A549 (cell line): ENCODE measurements at regions not wholly inside any gene's neighbourhood (a gene's known extent, or its start where the extent isn't known, plus 50 kb on each side); places are given as distances from the start of the nearest gene placed in this dataset.

Experiments used
- ATAC-seq, 2 experiments: fragments of 200-7000 bp in 1 of 2; fragments of >200 bp in 1 of 2; cut with Nextera tagmentation in 1 of 2; cut with Tn5 transposase in 1 of 2; 3 replicates each; pipeline versions ENCODE4 v1.8.0 to v1.9.1; 2018 to 2020; ENCODE audit warnings: mild to moderate bottlenecking in 1 of 2, moderate library complexity in 1 of 2
- CTCF ChIA-PET: fragments of 300-600 bp; sonication (Branson Sonifier 250); formaldehyde crosslinking; extraction: SDS; loops from one replicate; lab custom pipeline; 2021; ENCODE audit warnings: antibody characterized with exemption, inconsistent platforms; lab: Yijun Ruan, JAX
- POLR2A ChIA-PET: fragments of 350-600 bp; formaldehyde crosslinking; extraction: SDS; loops from one replicate; lab custom pipeline; 2021; ENCODE audit warnings: antibody characterized with exemption, inconsistent platforms; lab: Yijun Ruan, JAX
- DNase-seq, 2 experiments: peaks; one replicate each; pipeline versions ENCODE4 v3.0.0 to v3.0.0-alpha.2; 2011 to 2016; ENCODE audit warnings: low read depth in 1 of 2, low spot score in 1 of 2
- FAIRE-seq: peaks from 2 replicates; lab custom pipeline; 2011; peaks lifted over from hg19 to GRCh38; lab: Jason Lieb, UNC
- H3K27ac ChIP-seq, 2 experiments: fragments of >200 bp; sonication (Bioruptor Twin); formaldehyde crosslinking; 3 replicates each; pipeline ENCODE4 v1.5.1; 2016 to 2017
- H3K4me1 ChIP-seq: fragments of >200 bp; sonication (Bioruptor Twin); formaldehyde crosslinking; 3 replicates; pipeline ENCODE4 v1.6.1; 2016
- H3K4me2 ChIP-seq: fragments of >200 bp; sonication (Bioruptor Twin); formaldehyde crosslinking; 3 replicates; pipeline ENCODE4 v1.6.1; 2016
- H3K4me3 ChIP-seq: fragments of >200 bp; sonication (Bioruptor Twin); formaldehyde crosslinking; 3 replicates; pipeline ENCODE4 v1.5.1; 2016
- H3K9me3 ChIP-seq: fragments of >200 bp; sonication (Bioruptor Twin); formaldehyde crosslinking; 3 replicates; pipeline ENCODE4 v1.6.1; 2016
- CHD2 ChIP-seq: fragments of 150-350 bp; IDR thresholded peaks from 2 replicates; pipeline ENCODE4 v1.6.1; 2014; ENCODE audit warnings: low read length; ENCODE audit not compliant: partially characterized antibody
- FOXS1 ChIP-seq: fragments of 250-450 bp; sonication (Bioruptor Pico); IDR thresholded peaks from 2 replicates; pipeline ENCODE4 v1.5.0; 2020; ENCODE audit warnings: mild to moderate bottlenecking, moderate library complexity
- HDAC2 ChIP-seq: fragments of 200-600 bp; sonication (generic); IDR thresholded peaks from 2 replicates; pipeline ENCODE4 v1.6.1; 2016
- HES2 ChIP-seq: fragments of >200 bp; sonication (Bioruptor Twin); formaldehyde crosslinking; IDR thresholded peaks from 2 replicates; pipeline ENCODE4 v1.6.1; 2016
- HOXB5 ChIP-seq: fragments of 250-450 bp; sonication (Bioruptor Pico); IDR thresholded peaks from 2 replicates; pipeline ENCODE4 v1.5.0; 2020; ENCODE audit warnings: mild to moderate bottlenecking, moderate library complexity
- KDM1A ChIP-seq: fragments of 200-600 bp; sonication (generic); IDR thresholded peaks from 2 replicates; pipeline ENCODE4 v1.6.1; 2016; ENCODE audit warnings: low read depth, mild to moderate bottlenecking
- MAZ ChIP-seq: fragments of 150-350 bp; IDR thresholded peaks from 2 replicates; pipeline ENCODE4 v1.6.1; 2014; ENCODE audit warnings: antibody characterized with exemption, low read depth, low read length, borderline replicate concordance
- MYC ChIP-seq: IDR thresholded peaks from 2 replicates; pipeline ENCODE4 v1.6.1; 2012; ENCODE audit warnings: mild to moderate bottlenecking, inconsistent platforms, low read length, improper control_type of control experiment, borderline replicate concordance
- NPAS2 ChIP-seq: fragments of 250-450 bp; sonication (Bioruptor Pico); IDR thresholded peaks from 2 replicates; pipeline ENCODE4 v1.8.0; 2022; ENCODE audit warnings: mild to moderate bottlenecking, moderate library complexity, borderline replicate concordance
- NR3C1 ChIP-seq: fragments of >200 bp; sonication (Bioruptor Twin); formaldehyde crosslinking; IDR thresholded peaks from 3 replicates; pipeline ENCODE4 v1.6.1; 2017
- POLR2A ChIP-seq: IDR thresholded peaks from 2 replicates; pipeline ENCODE4 v1.6.1; 2012; ENCODE audit warnings: mild to moderate bottlenecking, low read length
- RAD21 ChIP-seq, 2 experiments: fragments of >200 bp in 1 of 2; sonication (Bioruptor Twin) in 1 of 2; formaldehyde crosslinking in 1 of 2; IDR thresholded peaks in 1 of 2; conservative IDR thresholded peaks in 1 of 2; 2 replicates in 1 of 2; 3 replicates in 1 of 2; pipeline ENCODE4 v1.6.1; 2012 to 2018; ENCODE audit warnings: inconsistent platforms in 1 of 2
- RFX5 ChIP-seq: fragments of 450-650 bp; IDR thresholded peaks from 2 replicates; pipeline ENCODE4 v1.7.1; 2014; ENCODE audit warnings: antibody characterized with exemption, mild to moderate bottlenecking, moderate library complexity
- RNF2 ChIP-seq: fragments of 200-600 bp; sonication (generic); IDR thresholded peaks from 2 replicates; pipeline ENCODE4 v1.6.1; 2016; ENCODE audit warnings: low read depth, mild to moderate bottlenecking, antibody characterized with exemption, moderate library complexity, borderline replicate concordance
- SMC3 ChIP-seq: fragments of >200 bp; sonication (Bioruptor Twin); formaldehyde crosslinking; IDR thresholded peaks from 3 replicates; pipeline ENCODE4 v1.6.1; 2018; ENCODE audit warnings: inconsistent platforms
- WGBS: methylation state at CpG from one replicate; pipeline ENCODE4 v1.1.6; 2017; ENCODE audit errors: missing lambda C conversion rate; 5-methylcytosine and 5-hydroxymethylcytosine counted together
- TF ChIP-seq, protein P1 (sequence below): fragments of 200-600 bp; sonication (generic); IDR thresholded peaks from 2 replicates; pipeline ENCODE4 v1.6.1; 2016; ENCODE audit warnings: antibody characterized with exemption, mild to moderate bottlenecking, moderate library complexity
- TF ChIP-seq, protein P2 (sequence below): fragments of >200 bp; sonication (Bioruptor Twin); formaldehyde crosslinking; IDR thresholded peaks from 3 replicates; pipeline ENCODE4 v1.5.1; 2016

DNA sequence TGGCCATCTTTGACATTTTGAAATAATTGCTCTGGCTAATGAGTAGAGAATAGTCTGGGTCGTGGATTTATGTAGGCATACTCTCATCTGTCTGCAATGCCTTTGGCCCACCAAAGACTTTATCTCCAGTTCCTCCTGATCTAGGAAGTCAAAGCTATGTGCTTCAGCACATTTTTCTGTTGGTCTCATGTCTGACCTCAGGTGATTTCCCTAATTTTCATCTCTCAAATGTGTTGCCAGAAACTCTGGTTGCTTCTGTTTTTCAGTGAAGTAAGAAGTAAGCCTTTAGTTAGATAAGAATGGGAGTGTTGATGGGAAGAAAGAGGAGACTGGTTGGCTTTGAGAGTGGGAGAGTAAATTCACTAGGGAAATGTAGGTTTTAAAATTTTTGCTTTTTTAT lies 66.4 kb downstream of the GPR88 start:
- Histone ChIP-seq H3K4me1 (peaks cover 5% of the 10 kb centered on the region; the same call in 1 of the 3 replicates), H3K27ac (no peak overlapping the region), H3K4me3 (no peak overlapping the region), H3K4me2 (no peak overlapping the region), H3K9me3 (no peaks in the 10 kb centered on the region)
- FAIRE-seq (no peak), DNase-seq (no peak), ATAC-seq (no peak)
- POLR2A ChIA-PET: no interaction called here
- 7% methylated on average over 1 of the region's 1 CpG for WGBS
- TF ChIP-seq FOXS1 (CRISPR knock-in tag) (no peak), POLR2A (no peak), HDAC2 (no peak)
- TF ChIP-seq, protein P1, sequence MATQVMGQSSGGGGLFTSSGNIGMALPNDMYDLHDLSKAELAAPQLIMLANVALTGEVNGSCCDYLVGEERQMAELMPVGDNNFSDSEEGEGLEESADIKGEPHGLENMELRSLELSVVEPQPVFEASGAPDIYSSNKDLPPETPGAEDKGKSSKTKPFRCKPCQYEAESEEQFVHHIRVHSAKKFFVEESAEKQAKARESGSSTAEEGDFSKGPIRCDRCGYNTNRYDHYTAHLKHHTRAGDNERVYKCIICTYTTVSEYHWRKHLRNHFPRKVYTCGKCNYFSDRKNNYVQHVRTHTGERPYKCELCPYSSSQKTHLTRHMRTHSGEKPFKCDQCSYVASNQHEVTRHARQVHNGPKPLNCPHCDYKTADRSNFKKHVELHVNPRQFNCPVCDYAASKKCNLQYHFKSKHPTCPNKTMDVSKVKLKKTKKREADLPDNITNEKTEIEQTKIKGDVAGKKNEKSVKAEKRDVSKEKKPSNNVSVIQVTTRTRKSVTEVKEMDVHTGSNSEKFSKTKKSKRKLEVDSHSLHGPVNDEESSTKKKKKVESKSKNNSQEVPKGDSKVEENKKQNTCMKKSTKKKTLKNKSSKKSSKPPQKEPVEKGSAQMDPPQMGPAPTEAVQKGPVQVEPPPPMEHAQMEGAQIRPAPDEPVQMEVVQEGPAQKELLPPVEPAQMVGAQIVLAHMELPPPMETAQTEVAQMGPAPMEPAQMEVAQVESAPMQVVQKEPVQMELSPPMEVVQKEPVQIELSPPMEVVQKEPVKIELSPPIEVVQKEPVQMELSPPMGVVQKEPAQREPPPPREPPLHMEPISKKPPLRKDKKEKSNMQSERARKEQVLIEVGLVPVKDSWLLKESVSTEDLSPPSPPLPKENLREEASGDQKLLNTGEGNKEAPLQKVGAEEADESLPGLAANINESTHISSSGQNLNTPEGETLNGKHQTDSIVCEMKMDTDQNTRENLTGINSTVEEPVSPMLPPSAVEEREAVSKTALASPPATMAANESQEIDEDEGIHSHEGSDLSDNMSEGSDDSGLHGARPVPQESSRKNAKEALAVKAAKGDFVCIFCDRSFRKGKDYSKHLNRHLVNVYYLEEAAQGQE: no peak
- CTCF ChIA-PET: interaction anchor here (2.6 kb wide), 1 partner anchor 263 kb away, joined by 13 read pairs; no protein-coding TSS in a partner anchor

- no peak overlapping the region for H3K27ac ChIP-seq
- H3K4me3 ChIP-seq: no peak overlapping the region
- ATAC-seq: peak; percentile 71 to 83; a peak in 3 of 6 replicates
- peak in 1 of 2 experiments; percentile 54 for DNase-seq
- H3K4me2 ChIP-seq: 0 out of 3 replicates have a peak overlapping the region, but pooled peaks have one; percentile 8
- no peak for FAIRE-seq
- ChIA-PET POLR2A (no interaction called here), CTCF (interaction anchor here (0.7 to 3.1 kb wide), 21 partner anchors 9 to 275 kb away, joined by 3 to 31 read pairs (median 4); no protein-coding TSS in a partner anchor)
- peaks cover 5% of the 10 kb centered on the region; the same call in 1 of the 3 replicates for H3K4me1 ChIP-seq
- 8% methylated on average over 3 of the region's 3 CpGs for WGBS
- no peaks in the 10 kb centered on the region for H3K9me3 ChIP-seq
- TF ChIP-seq RAD21 (conservative IDR thresholded peaks at IDR 0.05 in 1 of 2, IDR thresholded peaks at IDR 0.05 in 1 of 2): peak; percentile 79 to 84
- TF ChIP-seq, protein P2, sequence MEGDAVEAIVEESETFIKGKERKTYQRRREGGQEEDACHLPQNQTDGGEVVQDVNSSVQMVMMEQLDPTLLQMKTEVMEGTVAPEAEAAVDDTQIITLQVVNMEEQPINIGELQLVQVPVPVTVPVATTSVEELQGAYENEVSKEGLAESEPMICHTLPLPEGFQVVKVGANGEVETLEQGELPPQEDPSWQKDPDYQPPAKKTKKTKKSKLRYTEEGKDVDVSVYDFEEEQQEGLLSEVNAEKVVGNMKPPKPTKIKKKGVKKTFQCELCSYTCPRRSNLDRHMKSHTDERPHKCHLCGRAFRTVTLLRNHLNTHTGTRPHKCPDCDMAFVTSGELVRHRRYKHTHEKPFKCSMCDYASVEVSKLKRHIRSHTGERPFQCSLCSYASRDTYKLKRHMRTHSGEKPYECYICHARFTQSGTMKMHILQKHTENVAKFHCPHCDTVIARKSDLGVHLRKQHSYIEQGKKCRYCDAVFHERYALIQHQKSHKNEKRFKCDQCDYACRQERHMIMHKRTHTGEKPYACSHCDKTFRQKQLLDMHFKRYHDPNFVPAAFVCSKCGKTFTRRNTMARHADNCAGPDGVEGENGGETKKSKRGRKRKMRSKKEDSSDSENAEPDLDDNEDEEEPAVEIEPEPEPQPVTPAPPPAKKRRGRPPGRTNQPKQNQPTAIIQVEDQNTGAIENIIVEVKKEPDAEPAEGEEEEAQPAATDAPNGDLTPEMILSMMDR: peak; percentile 63
- TF ChIP-seq RFX5: no peak
- peak; percentile 86 for TF ChIP-seq SMC3
Observed at GRCh38 chr1:100606438-100606837, 68.5 kb downstream of the GPR88 start.

DNA sequence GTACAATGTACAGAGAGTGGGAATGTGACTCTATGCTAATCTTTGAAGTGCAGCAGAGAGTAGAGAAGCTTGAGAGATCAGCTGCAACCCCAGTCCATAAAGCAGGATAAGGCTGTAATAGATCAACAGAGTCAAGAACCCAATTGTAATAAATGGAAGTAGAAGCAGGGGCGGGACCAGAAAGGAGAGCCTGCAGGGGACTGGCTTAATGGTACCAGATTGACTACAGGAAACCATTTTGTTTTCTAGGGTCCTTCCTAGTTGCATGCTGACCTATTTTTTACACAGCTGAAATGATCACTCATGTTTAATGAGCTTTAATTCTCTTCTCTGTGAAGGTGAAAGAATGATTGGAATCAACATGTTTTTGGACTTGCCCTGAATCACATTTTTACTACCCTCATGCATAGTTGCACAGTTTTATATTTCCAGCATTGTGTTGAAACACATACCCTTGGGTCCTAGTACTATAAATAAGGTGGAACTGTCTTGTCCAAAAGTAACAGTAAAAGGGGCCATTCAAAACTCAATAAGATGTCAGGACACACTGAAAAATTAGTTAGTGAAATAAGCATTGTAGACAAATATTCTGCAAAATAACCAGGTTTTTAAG lies 69.8 kb downstream of the GPR88 start:
- TF ChIP-seq RNF2: no peak
- TF ChIP-seq HOXB5 (CRISPR knock-in tag): no peak
- no peak for TF ChIP-seq KDM1A
- TF ChIP-seq NPAS2 (CRISPR knock-in tag): no peak
- Histone ChIP-seq H3K27ac (peak overlapping the region in 1 of 2 experiments; percentile 35; a peak in 1 of 6 replicates), H3K4me2 (no peak overlapping the region), H3K4me3 (no peak overlapping the region), H3K9me3 (no peaks in the 10 kb centered on the region), H3K4me1 (peaks cover 5% of the 10 kb centered on the region; the same call in 1 of the 3 replicates)
- POLR2A ChIA-PET: no interaction called here
- WGBS: 78% methylated on average over 1 of the region's 1 CpG
- ATAC-seq: no peak
- DNase-seq: no peak
- no peak for FAIRE-seq
- CTCF ChIA-PET: interaction anchor here (1.3 to 3.1 kb wide), 8 partner anchors 13 to 273 kb away, joined by 3 to 31 read pairs (median 8); no protein-coding TSS in a partner anchor

DNA sequence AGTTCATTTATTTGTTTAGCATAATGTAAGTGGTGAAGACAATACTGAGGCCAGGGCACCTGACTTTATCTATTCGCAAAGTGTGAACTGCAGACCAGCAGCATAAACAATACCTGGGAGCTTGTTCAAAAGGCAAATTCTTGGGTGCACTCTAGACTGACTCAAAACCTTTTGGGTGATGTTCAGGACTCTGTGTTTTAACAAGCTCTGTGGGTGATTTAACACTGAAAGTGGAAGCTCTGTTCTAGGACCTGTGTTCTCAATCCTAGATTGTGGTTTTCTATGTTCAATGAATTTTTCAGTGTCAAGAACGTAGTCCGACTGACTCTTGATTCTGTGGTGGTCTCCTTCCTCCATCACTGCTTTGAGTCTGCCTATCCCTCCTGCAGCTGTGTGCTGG lies 71.9 kb downstream of the GPR88 start:
- no peak for ATAC-seq
- Histone ChIP-seq H3K9me3 (no peaks in the 10 kb centered on the region), H3K4me2 (no peak overlapping the region), H3K4me1 (peaks cover 5% of the 10 kb centered on the region; the same call in 1 of the 3 replicates), H3K27ac (no peak overlapping the region), H3K4me3 (no peak overlapping the region)
- no peak for DNase-seq
- ChIA-PET POLR2A (no interaction called here), CTCF (interaction anchor here (1.5 to 1.7 kb wide), 2 partner anchors 257 to 259 kb away, joined by 7 to 8 read pairs; no protein-coding TSS in a partner anchor)
- no peak for FAIRE-seq
- 88% methylated on average over 3 of the region's 3 CpGs for WGBS
- TF ChIP-seq MAZ (no peak), FOXS1 (CRISPR knock-in tag) (no peak), KDM1A (no peak), CHD2 (no peak), HES2 (no peak), SMC3 (no peak), NR3C1 (no peak), MYC (no peak), NPAS2 (CRISPR knock-in tag) (no peak), HOXB5 (CRISPR knock-in tag) (no peak)
